ENCODE measurements at regions not wholly inside any gene's neighbourhood (a gene's known extent, or its start where the extent isn't known, plus 50 kb on each side); places are given as distances from the start of the nearest gene placed in this dataset.
A peak's percentile ranks its signal among the peaks of the same experiment; 100 is the strongest.
"Not testable (repeated sequence)": the region's sequence is repeated elsewhere in the genome, so short reads cannot be mapped to it uniquely, and the experiment has no call there.

DNA sequence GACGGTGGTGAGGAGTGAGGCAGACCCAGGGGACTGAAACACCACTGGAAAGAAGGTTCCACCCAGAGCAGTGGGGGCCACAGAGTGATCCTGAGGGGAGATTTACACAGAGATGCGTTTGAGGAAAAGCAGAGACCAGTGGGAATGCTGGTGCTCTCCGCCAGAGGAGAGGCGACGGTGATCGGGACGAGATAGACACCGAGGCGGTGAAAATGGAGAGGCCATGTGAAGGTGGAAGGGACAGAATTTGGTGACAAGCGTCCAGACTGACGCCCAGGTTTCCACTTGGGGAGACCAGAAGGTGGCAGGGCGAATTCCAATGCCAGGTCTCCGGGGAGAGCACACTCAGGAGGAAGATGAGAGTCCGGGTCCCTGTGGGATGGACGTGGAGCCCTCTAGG is 374.8 kb downstream of the CNTNAP3B start:
- DNase-seq = not testable (repeated sequence)

DNA sequence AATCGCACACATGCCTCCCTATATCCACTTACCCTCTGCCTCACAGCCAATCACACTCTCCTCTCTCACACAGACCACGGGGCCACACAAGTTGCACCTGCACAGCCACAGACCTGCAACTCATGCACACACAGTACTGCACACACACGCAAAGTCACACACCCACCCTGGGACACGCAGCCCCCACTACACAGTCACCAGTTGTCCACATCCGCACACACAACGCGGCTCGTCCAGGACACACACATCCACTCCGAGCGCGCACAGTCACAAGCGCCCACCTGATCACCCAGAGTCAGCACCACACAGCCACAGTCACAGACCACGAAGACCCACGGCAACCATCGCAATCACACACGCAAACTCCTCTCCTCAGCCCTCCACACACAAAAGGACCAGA is 387.3 kb downstream of the CNTNAP3B start:
- DNase-seq = not testable (repeated sequence)

- DNase-seq = not testable (repeated sequence)
These were observed 388.1 kb downstream of the CNTNAP3B start for GRCh38 chr9:41741173-41741572.

GRCh38 chr9:41738681-41739080 is 390.5 kb downstream of the CNTNAP3B start:
- DNase-seq = not testable (repeated sequence)

GRCh38 chr9:41699190-41699589 is 430.0 kb downstream of the CNTNAP3B start:
- not testable (repeated sequence) for DNase-seq

GRCh38 chr9:41697080-41697479 is 432.1 kb downstream of the CNTNAP3B start:
- DNase-seq = not testable (repeated sequence)

- DNase-seq = not testable (repeated sequence)
These were observed 449.9 kb downstream of the CNTNAP3B start for GRCh38 chr9:41679312-41679711.

DNA sequence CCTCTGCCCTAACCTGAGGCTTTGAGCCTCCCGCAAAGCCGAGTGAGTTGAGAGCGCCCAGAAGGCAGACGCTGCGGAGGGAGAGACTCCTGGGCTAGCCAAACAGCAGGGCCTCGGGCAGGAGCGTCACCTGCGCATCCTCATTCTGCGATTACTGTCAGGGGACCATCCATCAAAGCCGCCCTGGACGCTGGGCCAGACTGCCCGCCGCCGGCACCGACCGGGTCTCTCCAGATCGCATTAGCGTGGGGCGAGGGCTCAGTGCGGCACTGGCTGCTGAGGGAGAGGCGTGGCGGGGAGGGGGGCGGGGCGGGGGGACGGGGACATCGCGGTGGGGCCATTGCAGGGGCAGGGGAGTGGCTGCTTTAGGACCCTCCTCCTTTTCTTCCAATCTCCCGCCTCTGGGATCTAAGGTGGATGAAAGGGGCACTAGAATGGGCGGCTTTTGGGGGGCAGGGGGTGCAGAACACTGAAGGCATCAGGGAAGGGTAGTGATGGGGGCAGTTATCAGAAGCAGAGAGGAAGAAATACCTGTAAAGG is 465.7 kb downstream of the CNTNAP3B start:
- DNase-seq = not testable (repeated sequence)

DNA sequence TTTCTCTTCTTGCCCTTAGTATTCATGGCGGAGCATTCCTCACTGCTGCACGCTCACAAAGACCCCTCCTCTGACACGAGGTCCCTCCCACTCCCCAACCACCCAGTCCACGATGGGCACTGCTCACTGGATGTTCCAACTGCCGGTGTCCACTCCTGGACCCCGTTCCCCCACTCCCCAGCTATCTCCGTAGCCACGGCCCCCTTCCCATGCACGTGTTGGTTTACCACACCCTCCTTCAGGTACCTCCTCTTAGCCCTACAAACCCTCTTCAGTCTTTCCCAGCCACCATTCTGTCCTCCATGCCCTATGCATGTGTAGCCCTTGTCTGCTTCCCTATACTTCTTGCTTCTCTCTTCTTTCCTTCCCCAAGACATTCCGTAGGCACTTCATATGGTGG is 469.6 kb upstream of the ZNG1F start:
- DNase-seq = not testable (repeated sequence)

DNA sequence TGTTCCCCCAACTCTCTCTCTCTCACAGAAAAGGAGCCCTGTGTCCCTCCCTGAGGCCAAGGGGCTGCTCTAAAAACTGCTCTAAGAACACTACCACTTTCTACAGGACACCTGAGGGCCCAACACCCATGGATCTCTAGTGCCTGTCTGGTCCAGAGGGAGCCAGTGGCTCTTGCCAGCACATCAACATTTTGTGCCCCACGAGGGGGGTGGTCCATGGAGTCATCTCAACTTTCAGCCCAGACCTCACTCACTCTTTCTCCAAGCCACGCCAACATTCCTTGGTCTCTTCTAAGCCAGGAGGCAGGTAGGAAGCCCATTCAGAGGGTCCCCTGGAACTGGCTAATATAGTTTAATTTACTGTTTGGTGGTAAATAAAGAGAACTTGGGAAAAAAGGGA is 469.0 kb upstream of the ZNG1F start:
- not testable (repeated sequence) for DNase-seq

GRCh38 chr9:41657141-41657540 is 468.0 kb upstream of the ZNG1F start:
- not testable (repeated sequence) for DNase-seq

DNA sequence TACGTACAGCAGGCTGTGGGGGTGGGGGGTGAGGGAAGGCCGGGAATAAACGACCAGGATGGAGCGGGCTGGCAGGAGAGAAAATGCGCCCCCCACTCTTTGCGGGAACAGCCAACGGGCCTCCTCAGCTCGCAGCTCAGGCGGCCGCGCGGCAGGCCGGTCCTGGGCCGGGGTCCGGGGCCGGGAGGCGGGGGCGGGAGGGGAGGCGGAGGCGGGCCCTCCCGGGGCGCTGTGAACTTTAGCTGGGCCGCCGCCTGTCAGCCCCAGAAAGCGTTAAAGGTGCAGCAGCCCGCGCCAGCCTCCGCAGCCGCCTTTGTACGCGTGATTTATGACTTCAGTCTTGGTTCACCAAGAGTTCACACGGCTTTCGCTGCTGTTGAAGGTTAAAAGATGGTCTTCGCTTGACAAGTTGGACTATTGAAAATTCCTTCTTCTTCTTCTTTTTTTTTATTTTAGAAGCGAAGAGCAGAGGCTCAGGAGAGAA is 466.0 kb upstream of the ZNG1F start:
- DNase-seq = not testable (repeated sequence)

DNA sequence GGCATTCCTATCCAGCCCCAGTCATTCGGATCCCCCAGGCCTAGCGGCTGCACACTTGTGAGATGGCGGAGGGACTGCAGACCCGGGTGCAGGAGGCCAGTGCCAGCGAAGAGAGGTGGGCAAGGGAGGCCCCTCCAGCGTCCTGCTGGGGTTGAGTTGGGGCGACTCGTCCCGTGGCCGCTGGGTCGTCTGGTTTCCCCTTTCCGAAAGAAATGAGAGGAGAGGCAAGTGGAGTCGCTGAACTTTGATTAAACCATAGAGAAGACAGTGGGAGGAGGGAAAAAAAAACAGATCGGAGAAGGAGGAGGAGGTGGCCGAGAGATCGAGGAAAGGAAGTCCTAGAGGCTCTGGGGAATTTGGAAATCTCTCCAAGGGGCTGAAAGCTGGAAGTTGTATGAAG is 465.2 kb upstream of the ZNG1F start:
- DNase-seq = not testable (repeated sequence)

GRCh38 chr9:41653560-41654340 is 464.6 kb upstream of the ZNG1F start:
- not testable (repeated sequence) for DNase-seq

GRCh38 chr9:41652800-41653199 is 463.7 kb upstream of the ZNG1F start:
- DNase-seq = not testable (repeated sequence)

DNA sequence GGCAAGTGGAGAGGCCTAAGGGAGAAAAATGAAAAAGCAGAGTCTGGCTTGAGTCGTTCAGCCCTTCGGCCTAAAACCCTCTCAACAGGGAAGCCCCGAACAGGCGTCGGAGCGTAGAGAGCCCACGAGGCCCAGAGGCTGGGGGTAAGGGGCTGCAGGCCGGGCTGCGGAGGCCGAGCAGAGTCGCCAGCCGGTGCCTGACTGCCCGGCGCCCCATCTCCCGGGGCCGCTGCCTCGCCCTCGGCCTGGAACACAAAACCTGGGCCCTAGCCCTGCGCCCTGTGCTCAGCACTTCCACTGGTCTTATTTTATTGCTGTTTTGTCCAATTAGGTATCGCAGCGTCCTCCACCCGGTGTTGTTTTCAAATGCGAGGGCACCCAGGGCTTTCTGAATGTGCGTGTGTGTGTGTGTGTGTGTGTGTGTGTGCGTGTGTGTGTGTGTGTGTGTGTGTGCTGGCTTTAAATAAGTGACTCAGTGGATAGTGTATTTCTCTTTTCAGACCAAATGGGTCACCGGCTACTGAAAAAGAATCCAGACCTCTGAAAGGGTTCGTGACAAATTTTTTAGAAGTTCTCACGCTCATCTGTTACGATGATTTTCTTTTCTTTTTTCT is 463.1 kb upstream of the ZNG1F start:
- not testable (repeated sequence) for DNase-seq

DNA sequence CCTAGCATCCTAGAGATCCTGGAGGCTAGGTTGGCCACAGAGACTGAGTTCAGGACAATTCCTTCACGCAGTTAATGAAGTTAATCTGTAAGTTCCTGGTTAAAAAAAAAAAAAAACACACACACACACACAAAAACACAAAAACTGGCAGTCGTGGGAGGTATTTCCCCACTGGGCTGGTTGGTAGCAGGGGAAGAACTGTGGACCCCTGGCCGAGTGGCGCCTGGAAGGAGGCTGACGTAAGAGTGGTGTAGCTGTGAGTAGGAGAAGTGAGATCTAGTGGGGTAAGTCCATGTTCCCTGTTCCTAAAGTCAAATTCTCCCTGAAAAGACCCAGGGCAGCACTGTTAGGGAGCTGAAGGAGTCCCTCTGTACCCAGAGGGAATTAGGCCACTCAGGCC is 461.0 kb upstream of the ZNG1F start:
- not testable (repeated sequence) for DNase-seq

DNA sequence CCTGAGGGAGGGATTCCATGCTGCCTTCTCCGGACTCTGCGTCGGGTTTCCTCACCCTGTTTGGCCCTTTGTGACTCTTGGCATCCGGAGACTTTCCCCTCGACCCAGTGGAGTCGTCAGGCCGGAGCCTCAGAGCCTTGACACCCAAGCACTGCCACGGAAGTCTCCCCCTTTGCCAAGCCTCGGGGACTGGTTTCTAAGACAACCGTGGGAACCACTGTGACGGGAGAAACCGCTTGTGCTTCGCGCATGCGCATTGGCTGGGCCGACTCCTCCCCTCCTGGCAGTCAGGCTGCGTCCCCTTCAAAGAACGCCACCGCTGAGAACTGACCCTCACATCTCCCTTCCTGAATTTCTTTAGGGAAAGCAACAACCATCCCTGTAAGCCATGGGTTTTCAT is 459.4 kb upstream of the ZNG1F start:
- DNase-seq = not testable (repeated sequence)

DNA sequence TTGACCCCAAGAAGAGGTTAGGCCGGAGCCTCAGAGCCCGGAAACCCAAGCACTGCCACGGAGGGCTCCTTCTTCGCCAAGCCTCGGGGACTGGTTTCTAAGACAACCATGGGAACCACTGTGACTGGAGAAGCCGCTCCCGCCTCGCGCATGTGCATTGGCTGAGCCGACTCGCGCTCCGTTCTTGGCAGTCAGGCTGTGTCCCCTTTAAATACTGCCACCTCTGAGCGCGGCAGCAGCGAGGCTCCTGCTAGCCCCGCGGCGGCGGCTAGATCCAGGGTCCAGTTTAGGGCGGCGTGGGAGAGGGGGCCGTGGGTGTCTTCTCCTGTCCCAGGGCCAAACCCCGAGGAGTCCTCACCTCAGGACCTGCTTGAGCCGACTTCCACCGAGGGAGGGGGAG is 457.1 kb upstream of the ZNG1F start:
- not testable (repeated sequence) for DNase-seq

- DNase-seq = peak; percentile 25
These were observed 454.6 kb upstream of the ZNG1F start for GRCh38 chr9:41643571-41644279.

GRCh38 chr9:41633726-41634125 is 444.6 kb upstream of the ZNG1F start:
- DNase-seq = not testable (repeated sequence)

- not testable (repeated sequence) for DNase-seq
These were observed 434.5 kb upstream of the ZNG1F start for GRCh38 chr9:41623666-41624065.

- not testable (repeated sequence) for DNase-seq
These were observed 430.1 kb upstream of the ZNG1F start for GRCh38 chr9:41619254-41619653.
